Activated CD4-positive, alpha-beta memory T cell treated with anti-CD3 and anti-CD28 coated beads, Interleukin-2, amount 10 ng/mL, durations not matched to agents 7 days and 5 days (primary cell): ENCODE measurements at regions not wholly inside any gene's neighbourhood (a gene's known extent, or its start where the extent isn't known, plus 50 kb on each side); places are given as distances from the start of the nearest gene placed in this dataset.

Experiments used
- CTCF ChIA-PET: fragments of 350-600 bp; sonication (Branson Sonifier 250); formaldehyde crosslinking; loops from one replicate; lab custom pipeline; 2021; ENCODE audit warnings: antibody characterized with exemption, inconsistent platforms; lab: Charles Lee
- POLR2A ChIA-PET: fragments of 350-600 bp; sonication (Branson Sonifier 250); formaldehyde crosslinking; loops from one replicate; lab custom pipeline; 2021; ENCODE audit warnings: antibody characterized with exemption; lab: Charles Lee
- DNase-seq: peaks from one replicate; pipeline ENCODE4 v3.0.0-alpha.2; 2020
- H3K27ac Mint-ChIP-seq: one replicate; pipeline ENCODE4 v1.8.0; 2021; ENCODE audit warnings: mild to moderate bottlenecking, mixed read lengths
- H3K27me3 Mint-ChIP-seq: one replicate; pipeline ENCODE4 v1.8.0; 2021; ENCODE audit warnings: mixed read lengths
- H3K36me3 Mint-ChIP-seq: one replicate; pipeline ENCODE4 v1.8.0; 2021; ENCODE audit warnings: low read depth, mixed read lengths
- H3K4me1 Mint-ChIP-seq: one replicate; pipeline ENCODE4 v1.8.0; 2021; ENCODE audit warnings: mixed read lengths
- H3K4me3 Mint-ChIP-seq: one replicate; pipeline ENCODE4 v1.8.0; 2021; ENCODE audit warnings: mild to moderate bottlenecking, mixed read lengths
- H3K9me3 Mint-ChIP-seq: one replicate; pipeline ENCODE4 v1.8.0; 2021; ENCODE audit warnings: mixed read lengths

DNA sequence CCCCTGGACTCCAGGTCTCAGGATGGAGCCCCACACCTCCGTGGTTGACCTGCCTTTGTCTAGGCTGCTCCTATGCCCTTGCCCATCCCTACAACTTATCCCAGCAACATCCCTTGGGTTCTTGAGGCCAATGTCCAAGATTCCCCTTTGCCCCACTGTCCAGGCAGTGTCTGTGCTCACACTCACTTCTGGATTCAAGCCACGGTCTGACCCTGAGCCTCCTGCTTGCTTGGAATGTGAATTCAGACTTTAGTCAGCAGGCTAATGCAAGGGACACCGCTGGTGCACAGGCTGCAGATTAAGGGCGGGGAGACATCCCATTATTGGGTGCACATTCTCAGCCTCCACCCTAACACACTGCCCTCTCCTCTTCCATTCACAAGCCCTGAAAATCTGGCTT is 154.1 kb downstream of the WNT5A start:
- Mint-ChIP-seq H3K36me3 (no peaks in the 10 kb centered on the region), H3K9me3 (peaks cover 10% of the 10 kb centered on the region), H3K4me3 (no peak overlapping the region), H3K4me1 (no peaks in the 10 kb centered on the region), H3K27me3 (no peaks in the 10 kb centered on the region), H3K27ac (no peak overlapping the region)
- ChIA-PET CTCF (no interaction called here), POLR2A (no interaction called here)
- DNase-seq = no peak

DNA sequence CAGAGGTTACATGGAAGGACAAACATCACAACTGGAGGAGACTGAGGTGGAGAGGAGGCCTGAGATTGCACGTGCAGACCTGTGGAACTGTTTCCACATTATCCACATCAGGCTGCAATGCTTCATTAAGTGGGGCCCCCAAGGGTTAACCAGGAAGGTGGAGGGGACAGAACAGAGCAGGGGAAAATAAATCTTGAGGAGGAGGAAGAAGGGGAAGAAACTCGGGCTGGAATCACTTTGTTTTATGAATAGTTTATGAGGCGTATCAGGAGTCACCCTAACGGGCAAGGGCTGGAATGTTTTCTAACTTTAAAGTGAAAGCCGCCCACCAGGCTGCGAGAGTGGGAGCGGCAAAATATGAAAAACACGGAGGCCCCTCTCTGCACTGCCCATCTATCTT is 154.9 kb downstream of the WNT5A start:
- Mint-ChIP-seq H3K4me3 (no peak overlapping the region), H3K27me3 (no peaks in the 10 kb centered on the region), H3K27ac (no peak overlapping the region), H3K36me3 (no peaks in the 10 kb centered on the region), H3K9me3 (peaks cover 10% of the 10 kb centered on the region), H3K4me1 (no peaks in the 10 kb centered on the region)
- DNase-seq = no peak
- ChIA-PET POLR2A (no interaction called here), CTCF (no interaction called here)

DNA sequence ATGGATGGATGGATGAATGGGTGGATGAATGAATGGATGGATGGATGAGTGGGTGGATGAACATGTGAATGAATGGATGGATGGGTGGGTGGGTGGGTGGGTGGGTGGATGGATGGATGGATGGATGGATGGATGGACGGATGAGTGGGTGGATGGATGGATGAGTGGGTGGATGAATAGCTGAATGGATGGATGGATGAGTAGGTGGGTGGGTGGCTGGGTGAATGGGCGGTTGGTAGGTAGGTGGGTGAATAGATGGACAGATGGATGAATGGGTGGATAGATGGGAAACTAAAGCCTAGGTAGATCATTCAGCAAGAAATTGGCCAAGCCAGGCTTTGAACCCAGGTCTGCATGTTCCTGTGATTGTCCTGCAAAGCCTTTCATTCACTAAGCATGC is 155.6 kb downstream of the WNT5A start:
- no peaks in the 10 kb centered on the region for H3K36me3 Mint-ChIP-seq
- no peaks in the 10 kb centered on the region for H3K27me3 Mint-ChIP-seq
- no peak overlapping the region for H3K4me3 Mint-ChIP-seq
- ChIA-PET POLR2A (no interaction called here), CTCF (no interaction called here)
- peaks cover 10% of the 10 kb centered on the region for H3K9me3 Mint-ChIP-seq
- DNase-seq = no peak
- H3K27ac Mint-ChIP-seq = no peak overlapping the region
- no peaks in the 10 kb centered on the region for H3K4me1 Mint-ChIP-seq

DNA sequence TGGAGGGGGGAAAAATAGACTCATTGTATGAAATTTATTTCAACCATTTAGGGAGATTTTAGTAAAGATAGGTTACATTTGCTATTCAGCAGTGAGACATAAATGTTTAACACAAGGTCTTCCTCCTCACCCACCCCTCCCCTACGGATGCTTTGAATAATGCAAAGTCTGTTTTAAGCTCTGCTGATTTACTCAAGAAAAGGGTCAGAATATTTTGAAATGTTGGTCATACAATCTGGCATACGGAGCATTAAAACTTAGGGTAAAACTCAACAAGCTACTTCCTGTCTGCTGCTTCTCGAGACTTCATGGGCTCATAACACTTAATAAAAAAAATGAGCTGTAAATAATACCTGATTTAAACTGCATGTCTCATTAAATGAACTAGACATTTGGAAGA is 156.3 kb downstream of the WNT5A start:
- POLR2A ChIA-PET = no interaction called here
- no peak for DNase-seq
- CTCF ChIA-PET = no interaction called here
- H3K9me3 Mint-ChIP-seq = peaks cover 10% of the 10 kb centered on the region
- H3K27ac Mint-ChIP-seq = no peak overlapping the region
- no peaks in the 10 kb centered on the region for H3K4me1 Mint-ChIP-seq
- no peak overlapping the region for H3K4me3 Mint-ChIP-seq
- H3K36me3 Mint-ChIP-seq = no peaks in the 10 kb centered on the region
- H3K27me3 Mint-ChIP-seq = no peaks in the 10 kb centered on the region

DNA sequence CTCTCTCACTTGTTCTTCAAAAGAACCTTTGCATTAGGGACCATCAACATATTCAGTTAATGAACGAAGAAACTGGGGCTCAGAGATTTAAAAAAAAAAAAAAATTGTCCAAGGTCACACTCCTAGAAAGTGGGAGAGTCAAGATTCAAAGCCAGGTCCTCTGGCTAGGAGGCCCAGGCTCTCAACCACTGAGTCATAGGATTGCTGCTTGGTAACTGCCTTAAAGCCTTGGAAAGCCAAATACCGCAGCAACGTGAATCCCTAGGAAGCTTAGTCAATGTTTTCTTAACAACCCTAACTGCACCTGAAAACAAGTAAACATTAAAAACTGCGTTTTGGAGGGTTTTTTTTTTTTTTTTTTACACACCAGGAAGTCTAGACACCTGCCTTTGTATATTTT is 156.8 kb downstream of the WNT5A start:
- Mint-ChIP-seq H3K36me3 (no peaks in the 10 kb centered on the region), H3K27me3 (no peaks in the 10 kb centered on the region), H3K4me3 (no peak overlapping the region), H3K4me1 (no peaks in the 10 kb centered on the region), H3K9me3 (peaks cover 10% of the 10 kb centered on the region), H3K27ac (no peak overlapping the region)
- ChIA-PET CTCF (no interaction called here), POLR2A (no interaction called here)
- DNase-seq = no peak

DNA sequence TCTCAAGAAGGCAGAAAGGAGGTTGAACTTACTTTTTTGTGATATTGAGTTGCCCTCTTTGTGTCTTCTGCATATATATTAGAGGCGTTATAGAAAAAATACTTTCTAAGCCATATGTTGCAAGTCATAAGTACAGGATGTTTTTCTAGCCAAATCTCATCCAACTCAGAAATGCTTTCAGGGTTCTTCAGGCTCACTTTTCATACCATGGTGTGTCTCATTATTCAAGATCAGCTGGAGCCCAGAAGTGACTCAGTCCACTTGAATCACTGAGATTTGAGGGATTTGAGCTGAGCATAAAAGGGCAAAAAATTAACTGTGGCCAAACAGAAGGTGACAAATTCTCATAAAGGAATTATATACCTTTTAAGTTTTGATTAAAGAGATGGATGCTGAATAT is 157.3 kb downstream of the WNT5A start:
- no peaks in the 10 kb centered on the region for H3K4me1 Mint-ChIP-seq
- H3K27me3 Mint-ChIP-seq = no peaks in the 10 kb centered on the region
- ChIA-PET POLR2A (no interaction called here), CTCF (no interaction called here)
- no peaks in the 10 kb centered on the region for H3K36me3 Mint-ChIP-seq
- H3K4me3 Mint-ChIP-seq = no peak overlapping the region
- H3K9me3 Mint-ChIP-seq = peaks cover 10% of the 10 kb centered on the region
- no peak for DNase-seq
- H3K27ac Mint-ChIP-seq = no peak overlapping the region

DNA sequence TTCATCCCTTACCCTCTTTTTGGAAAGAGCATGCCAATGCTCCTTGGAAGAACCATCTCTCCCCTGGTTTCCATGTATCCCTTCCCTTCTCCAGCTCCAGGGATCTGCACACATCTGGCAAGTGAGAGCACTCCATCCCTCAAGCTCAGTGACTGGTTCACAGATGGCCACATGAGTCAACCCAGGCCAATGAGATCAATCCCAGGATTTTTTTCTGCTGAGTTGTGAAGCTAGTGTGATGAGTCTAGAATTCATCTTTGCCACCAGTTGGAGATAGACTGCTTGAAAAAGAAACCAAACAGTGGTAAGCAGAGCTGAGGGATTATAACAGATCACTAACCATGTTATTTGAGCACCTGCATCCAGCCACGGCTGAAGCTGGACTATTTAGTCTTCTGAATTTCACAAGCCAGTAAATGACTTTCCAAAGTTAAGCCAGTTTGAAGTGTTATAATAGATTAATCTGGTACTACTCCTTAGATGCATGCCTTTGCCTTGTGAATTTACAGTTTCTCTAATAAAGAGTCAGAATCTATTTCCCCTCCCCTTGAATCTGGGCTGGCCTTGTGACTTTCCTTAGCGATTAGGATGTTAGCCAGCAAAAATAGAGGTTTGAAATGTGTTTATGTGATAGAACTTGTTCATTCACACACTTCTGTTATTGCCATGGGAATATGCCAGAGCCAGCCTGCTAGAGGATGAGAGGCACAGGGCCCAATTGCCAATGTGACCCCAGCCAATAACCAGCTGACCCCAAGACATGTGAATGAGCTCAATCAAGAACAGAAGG is 159.8 kb downstream of the WNT5A start:
- no peak for DNase-seq
- ChIA-PET CTCF (no interaction called here), POLR2A (no interaction called here)
- no peak overlapping the region for H3K4me3 Mint-ChIP-seq
- no peaks in the 10 kb centered on the region for H3K36me3 Mint-ChIP-seq
- no peak overlapping the region for H3K27ac Mint-ChIP-seq
- H3K9me3 Mint-ChIP-seq = peaks cover 3% of the 10 kb centered on the region
- H3K4me1 Mint-ChIP-seq = no peaks in the 10 kb centered on the region
- H3K27me3 Mint-ChIP-seq = no peaks in the 10 kb centered on the region

DNA sequence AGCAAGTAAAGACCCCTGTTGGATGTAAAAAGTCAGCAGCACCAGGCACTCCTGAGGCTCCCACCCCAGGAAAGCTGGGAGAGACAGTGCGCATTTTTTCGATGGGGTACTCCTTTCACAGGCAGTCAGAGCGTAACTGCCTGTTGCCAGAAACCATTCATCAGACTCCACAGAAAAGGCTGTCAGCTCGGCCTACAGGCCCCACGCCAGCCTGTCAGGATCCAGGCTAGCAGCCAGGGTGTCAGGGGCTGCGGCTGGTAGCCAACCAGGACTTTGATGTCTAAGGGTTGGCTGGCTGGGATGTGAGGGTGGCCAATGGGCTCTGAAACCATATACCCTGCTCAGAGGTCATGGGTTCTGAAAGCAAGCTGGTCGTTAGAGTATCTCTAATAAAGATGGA is 164.5 kb downstream of the WNT5A start:
- Mint-ChIP-seq H3K27me3 (no peaks in the 10 kb centered on the region), H3K36me3 (no peaks in the 10 kb centered on the region), H3K27ac (no peak overlapping the region), H3K4me3 (no peak overlapping the region), H3K4me1 (no peaks in the 10 kb centered on the region), H3K9me3 (peaks cover 2% of the 10 kb centered on the region)
- no peak for DNase-seq
- POLR2A ChIA-PET = no interaction called here
- CTCF ChIA-PET = no interaction called here

DNA sequence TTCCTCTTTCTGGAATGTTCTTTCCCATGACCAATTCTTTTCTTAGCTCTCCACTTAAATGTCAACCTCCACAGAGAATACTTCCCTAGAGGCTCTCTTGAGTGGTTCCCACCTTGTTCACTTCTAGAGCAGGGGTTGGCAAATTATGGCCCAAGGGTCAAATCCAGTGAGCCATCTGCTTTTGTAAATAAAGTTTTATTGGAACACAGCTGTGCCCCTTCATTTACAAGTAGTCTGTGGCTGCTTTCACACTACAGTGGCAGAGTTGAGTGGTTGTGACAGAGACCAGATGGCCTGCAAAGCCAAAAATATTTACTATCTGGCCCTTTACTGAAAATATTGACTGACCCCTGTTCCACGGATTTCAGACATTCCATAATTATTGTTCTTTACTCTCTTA is 166.2 kb downstream of the WNT5A start:
- POLR2A ChIA-PET = no interaction called here
- Mint-ChIP-seq H3K27me3 (no peaks in the 10 kb centered on the region), H3K9me3 (peaks cover 2% of the 10 kb centered on the region), H3K4me3 (no peak overlapping the region), H3K27ac (no peak overlapping the region), H3K36me3 (no peaks in the 10 kb centered on the region), H3K4me1 (no peaks in the 10 kb centered on the region)
- CTCF ChIA-PET = no interaction called here
- no peak for DNase-seq

DNA sequence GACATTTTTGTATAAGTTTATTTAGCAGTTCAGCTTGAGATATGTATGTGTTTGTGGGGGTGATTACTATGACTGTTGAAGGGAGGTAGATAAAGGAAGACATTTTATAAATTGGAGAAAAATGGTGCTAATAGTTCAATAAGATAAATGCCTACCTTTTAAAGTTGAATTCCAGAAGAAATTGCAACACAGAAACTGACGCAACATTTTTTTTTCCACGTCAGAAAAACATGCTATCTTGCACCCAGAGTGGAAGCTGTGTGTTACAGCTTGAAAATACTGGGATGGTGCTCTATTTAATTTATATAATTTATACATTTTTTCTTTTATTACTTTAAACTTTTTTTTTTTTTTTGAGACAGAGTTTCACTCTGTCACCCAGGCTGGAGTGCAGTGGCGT is 171.7 kb downstream of the WNT5A start:
- no peaks in the 10 kb centered on the region for H3K4me1 Mint-ChIP-seq
- H3K27ac Mint-ChIP-seq = no peak overlapping the region
- DNase-seq = no peak
- ChIA-PET CTCF (no interaction called here), POLR2A (no interaction called here)
- H3K36me3 Mint-ChIP-seq = no peaks in the 10 kb centered on the region
- H3K4me3 Mint-ChIP-seq = no peak overlapping the region
- H3K9me3 Mint-ChIP-seq = no peaks in the 10 kb centered on the region
- H3K27me3 Mint-ChIP-seq = no peaks in the 10 kb centered on the region

DNA sequence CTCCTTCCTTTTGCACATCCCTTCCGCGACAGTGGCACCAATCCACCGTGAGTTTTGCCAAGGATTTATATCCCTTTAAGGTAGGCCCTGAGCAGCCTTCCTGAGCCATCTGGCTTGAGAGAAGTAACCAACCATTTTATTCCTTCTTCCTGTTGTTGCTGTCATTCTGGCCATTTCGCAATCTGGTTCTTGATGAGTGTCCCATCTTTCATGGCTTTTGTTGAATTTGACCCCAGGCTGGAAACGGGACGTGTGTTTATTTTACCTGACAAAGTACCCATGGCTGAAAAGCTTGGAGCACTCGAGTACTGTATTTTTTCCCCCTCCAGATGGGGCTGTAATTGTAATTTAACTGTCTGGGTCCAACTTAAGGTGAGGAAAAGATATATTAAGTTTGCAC is 173.4 kb downstream of the WNT5A start:
- POLR2A ChIA-PET = no interaction called here
- CTCF ChIA-PET = no interaction called here
- H3K9me3 Mint-ChIP-seq = no peaks in the 10 kb centered on the region
- H3K36me3 Mint-ChIP-seq = no peaks in the 10 kb centered on the region
- no peak for DNase-seq
- H3K27ac Mint-ChIP-seq = no peak overlapping the region
- H3K27me3 Mint-ChIP-seq = no peaks in the 10 kb centered on the region
- no peak overlapping the region for H3K4me3 Mint-ChIP-seq
- no peaks in the 10 kb centered on the region for H3K4me1 Mint-ChIP-seq

DNA sequence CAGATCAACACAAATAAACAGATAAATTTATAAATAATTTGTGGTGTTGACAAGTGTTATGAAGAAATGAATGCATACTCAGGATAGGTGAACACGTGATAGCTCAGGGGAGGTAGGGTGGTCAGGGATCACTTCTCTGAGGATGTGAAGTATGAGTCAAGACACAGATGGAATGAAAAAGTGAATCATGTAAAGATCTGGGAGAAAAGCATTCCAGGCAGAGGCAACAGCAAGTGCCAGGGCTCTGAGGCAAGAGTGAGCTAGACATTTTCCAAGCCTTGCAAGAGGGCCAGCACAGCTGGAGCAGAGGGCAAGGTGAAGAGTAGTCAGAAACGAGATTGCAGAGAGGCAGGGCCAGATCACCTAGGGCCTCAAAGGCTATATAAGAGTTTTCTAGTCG is 177.8 kb downstream of the WNT5A start:
- Mint-ChIP-seq H3K4me1 (no peaks in the 10 kb centered on the region), H3K27me3 (no peaks in the 10 kb centered on the region), H3K36me3 (no peaks in the 10 kb centered on the region), H3K9me3 (no peaks in the 10 kb centered on the region), H3K27ac (no peak overlapping the region), H3K4me3 (no peak overlapping the region)
- CTCF ChIA-PET = no interaction called here
- DNase-seq = no peak
- POLR2A ChIA-PET = no interaction called here

DNA sequence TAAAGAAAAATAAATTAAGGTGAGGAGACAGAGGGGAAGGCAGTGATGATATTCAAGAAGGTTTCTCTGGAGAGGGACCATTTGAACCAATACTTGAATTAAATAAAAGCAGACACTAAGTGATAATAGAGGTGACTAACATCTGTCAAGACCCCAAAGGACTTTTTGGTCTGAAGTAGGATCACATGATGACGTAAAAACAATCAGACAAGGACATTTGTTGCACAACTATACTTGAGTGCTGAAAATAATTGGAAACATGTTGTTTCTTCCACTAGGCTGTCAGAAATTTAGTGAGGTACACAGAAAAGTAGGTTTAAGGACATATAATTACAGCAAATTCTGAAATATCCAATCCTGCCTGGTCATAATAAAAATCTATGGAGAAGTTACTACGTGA is 179.5 kb downstream of the WNT5A start:
- Mint-ChIP-seq H3K27ac (no peak overlapping the region), H3K9me3 (no peaks in the 10 kb centered on the region), H3K36me3 (no peaks in the 10 kb centered on the region), H3K4me1 (no peaks in the 10 kb centered on the region), H3K4me3 (no peak overlapping the region), H3K27me3 (no peaks in the 10 kb centered on the region)
- ChIA-PET CTCF (no interaction called here), POLR2A (no interaction called here)
- no peak for DNase-seq

DNA sequence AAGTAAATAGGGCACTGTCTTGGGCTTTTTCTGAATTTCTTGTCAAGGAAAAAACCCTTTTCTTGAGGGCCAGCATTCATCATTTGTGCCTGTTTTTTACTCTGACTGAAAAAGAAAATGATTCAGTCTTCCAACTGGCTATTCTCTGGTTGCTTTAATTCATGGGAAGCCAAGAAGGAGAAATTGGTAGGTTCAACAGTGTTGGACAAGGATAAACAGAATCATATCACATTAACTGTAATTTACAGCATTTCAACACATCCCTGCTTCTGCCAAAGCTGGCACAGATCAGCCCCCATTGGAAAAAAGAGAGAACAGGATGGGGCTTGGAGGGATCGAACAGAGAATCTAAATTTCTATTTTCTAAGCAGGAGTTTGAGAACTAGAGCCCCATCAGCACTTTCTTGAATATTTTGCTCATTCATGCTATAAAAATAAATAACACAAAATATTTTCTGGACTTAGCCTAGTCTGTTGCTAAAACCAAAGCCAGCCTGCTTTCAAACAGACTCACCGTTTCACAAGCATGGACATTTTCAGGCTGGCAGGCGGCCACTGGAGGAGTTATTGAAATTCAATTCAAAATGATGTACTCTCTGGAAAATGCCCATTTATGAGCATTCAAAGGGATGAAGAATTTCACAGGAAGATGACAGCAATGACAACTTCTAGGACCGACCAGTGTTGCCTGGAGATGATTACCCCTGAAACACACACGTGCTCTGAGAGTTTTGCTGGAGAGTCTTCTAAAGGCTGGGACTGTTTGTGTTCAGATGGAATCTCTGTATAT is 181.2 kb downstream of the WNT5A start:
- Mint-ChIP-seq H3K27ac (no peak overlapping the region), H3K27me3 (no peaks in the 10 kb centered on the region), H3K4me1 (no peaks in the 10 kb centered on the region), H3K4me3 (no peak overlapping the region), H3K36me3 (no peaks in the 10 kb centered on the region), H3K9me3 (no peaks in the 10 kb centered on the region)
- ChIA-PET CTCF (no interaction called here), POLR2A (no interaction called here)
- DNase-seq = no peak
